HT1080 (cell line): ENCODE measurements at regions not wholly inside any gene's neighbourhood (a gene's known extent, or its start where the extent isn't known, plus 50 kb on each side); places are given as distances from the start of the nearest gene placed in this dataset.
"Not testable (repeated sequence)": the region's sequence is repeated elsewhere in the genome, so short reads cannot be mapped to it uniquely, and the experiment has no call there.

ENCODE experiments used
- DNase-seq: peaks from one replicate; pipeline ENCODE4 v3.0.0-alpha.2; 2015; ENCODE audit warnings: low read depth

DNA sequence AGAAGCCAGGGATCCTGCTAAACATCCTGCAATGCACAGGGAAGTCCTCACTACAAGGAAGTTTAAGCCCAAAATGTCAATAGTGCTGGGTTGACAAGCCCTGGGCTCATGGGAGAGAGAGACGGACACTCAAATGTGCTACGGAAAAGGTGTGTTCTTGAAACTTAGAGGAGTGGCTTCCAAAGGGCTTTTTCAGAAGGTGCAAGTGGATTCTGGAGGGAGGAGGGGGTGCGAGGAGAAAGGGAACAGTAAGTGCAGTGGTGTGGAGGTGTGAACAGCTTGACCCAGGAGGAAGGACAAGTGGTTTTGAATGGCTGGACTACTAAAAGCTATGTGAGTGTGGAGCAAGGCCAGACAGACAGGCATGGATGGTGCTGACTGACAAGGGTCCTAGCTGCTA, 50.4 kb upstream of the CECR2 start:
- DNase-seq = no peak

DNA sequence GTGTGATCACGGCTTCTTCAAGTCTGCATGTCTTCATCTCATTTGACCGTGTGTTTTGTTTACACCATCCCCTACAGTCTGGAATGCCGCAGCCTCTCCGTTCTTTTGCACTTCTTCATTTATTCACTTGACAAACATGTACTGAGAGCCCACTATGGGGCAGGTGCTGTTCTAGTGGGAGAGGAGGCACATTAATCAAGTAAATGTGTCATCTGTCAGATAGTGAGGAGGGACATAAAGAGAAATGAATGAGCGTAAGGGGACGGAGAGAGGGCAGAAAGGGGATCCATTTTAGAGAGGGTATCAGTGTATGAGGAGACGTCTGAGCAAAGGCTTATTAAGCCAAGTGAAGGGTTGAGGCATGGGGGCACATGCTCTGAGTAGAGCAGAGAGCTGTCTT, 54.0 kb upstream of the CECR2 start:
- DNase-seq = no peak

DNA sequence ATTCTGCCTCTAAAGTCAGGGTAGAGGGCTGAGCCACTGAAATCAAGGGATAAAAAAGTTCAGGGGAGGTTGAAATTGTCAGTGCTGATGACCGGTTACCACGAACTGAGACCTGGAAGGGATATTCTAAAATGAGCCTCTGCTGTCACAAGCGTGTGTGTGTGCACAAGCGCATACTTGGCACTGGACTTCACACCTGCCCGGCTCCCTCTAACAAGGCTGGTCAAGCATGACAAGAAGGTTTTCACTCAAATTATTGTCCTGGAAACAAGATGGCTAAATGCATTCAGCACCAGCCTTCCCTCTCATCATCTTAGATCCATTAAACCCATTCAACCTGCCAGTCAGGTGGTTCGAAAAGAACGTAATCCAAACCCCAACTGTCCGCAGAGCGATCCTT, 54.8 kb upstream of the CECR2 start:
- no peak for DNase-seq

DNA sequence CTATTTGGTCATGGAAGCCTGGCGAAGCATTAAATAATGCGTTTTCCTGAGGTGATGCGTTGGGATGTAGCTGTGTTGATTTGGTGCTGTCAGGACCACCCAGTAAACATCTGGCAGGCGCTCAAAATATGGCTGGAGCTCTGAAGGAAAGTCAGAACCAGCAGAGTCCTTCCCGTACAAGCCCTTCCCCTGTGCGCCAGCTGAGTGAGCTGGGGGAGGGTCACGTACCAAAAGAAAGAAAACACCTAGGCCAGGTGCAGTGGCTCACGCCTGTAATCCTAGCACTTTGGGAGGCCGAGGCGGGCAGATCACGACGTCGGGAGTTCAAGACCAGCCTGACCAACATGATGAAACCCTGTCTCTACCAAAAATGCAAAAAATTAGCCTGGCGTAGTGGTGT, 55.6 kb upstream of the CECR2 start:
- DNase-seq = no peak

DNA sequence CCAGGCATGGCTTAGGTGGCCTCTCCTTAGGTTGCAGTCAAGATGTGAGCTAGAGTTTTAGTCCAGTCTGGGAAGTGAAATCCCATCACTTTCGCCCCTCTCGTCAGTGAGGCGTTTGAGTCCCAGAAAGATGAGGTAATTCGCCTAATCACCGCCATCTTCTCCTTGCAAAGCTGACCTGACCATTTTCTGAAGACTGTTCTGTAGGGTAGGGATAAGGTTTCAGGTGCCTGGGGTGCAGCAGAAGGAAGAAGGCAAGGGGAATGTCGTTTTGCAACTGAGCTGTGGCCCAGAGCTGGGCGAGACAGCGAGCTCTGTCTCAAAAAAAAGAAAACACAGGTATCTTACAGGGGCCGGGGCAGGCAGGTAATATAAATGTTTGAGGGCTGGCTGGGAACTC, 61.7 kb upstream of the CECR2 start:
- no peak for DNase-seq

DNA sequence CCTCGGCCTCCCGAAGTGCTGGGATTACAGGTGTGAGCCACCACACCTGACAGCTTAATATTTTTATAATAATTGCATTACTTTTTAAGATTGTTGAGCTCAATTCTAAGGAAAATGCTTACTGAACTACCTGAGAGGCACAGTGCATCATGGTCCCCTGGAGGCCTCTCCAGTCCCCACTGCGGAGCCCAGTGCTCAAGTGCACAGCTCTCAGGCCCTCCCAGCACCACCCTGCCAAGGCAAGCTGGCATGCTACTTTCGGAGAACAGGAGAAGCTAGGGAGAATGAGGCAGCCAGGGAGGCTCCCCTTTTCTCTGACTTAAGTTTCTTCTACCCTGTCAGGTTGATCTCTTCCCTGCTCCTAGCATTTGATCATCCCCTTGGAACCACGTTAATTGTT, 64.2 kb upstream of the CECR2 start:
- no peak for DNase-seq

DNA sequence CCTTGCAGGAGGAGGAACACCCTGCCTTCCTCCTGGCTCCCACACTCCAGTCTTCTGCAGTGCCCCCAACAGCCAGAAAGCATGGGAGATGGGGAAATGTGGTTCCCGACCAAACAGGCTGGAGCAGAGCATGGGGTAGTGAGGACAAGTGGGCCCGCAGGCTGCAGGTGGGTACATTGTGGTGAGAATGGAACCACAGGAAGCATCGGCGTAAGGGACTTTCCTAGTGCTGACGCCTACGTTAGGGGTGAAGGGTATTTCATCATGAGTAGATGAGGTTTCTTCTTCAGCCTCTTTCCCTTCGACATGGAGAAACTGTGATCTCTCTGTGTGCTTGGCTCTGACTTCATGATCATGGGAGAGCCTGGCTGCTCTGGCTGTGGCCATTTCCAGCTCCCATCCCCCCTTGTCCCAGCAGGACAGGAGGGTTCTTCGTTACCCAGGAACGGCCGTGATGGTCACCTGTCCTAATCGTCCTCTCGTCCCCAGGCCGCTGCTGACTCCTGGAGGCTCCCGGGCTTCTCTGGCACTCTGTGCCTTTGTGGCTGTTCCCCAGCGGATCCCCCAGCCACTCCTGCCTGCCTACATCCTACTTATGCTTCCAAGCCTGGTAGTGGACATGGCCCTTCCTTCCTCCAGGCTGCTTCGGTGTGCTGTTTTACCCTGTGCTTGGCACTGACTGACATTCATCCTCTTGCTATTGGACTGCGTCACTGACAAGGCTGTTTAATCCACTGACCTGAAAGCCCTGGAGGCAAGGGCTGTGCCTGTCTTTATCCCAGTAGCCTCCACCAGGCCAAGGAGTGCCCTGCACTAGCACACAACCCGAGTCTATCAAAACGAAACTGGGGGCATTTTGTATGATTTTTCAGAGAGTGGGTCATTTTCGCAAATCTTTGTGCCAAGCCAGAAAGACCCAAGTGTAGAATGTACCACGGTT, 65.2 kb upstream of the CECR2 start:
- DNase-seq = peak; percentile 8

DNA sequence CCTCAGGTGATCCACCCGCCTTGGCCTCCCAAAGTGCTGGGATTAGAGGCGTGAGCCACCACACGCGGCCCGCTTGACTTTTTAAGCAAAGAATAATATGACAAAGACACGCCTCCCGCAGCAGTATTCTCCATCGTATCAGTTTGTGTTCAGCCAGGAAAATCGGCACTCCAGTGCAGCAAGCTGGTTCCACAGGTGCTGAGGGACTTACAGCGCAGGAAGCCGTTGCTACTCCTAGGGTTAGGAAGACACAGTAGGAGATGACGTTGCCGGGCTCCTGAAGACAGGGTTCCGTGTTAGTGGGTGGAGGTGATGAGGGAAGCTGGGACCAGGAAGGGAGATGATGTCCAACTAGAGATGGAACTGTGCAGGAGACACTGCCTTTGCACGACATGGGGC, 65.8 kb upstream of the CECR2 start:
- DNase-seq = no peak

DNA sequence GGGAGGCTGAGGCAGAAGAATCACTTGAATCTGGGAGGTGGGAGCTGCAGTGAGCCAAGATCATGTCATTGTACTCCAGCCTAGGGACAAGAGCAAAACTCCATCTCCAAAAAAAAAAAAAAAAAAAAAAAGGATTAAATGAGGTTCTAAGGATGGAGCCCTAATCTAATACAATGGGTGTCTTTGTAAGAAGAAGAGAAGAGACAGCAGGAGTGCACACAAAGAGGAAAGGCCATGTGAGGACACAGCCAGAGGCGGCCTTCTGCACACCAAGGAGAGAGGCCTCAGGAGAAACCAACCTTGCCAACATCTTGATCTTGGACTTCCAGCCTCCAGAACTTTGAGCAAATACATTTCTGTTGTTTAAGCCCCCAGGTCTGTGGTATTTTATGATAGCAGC, 66.6 kb upstream of the CECR2 start:
- DNase-seq = no peak

DNA sequence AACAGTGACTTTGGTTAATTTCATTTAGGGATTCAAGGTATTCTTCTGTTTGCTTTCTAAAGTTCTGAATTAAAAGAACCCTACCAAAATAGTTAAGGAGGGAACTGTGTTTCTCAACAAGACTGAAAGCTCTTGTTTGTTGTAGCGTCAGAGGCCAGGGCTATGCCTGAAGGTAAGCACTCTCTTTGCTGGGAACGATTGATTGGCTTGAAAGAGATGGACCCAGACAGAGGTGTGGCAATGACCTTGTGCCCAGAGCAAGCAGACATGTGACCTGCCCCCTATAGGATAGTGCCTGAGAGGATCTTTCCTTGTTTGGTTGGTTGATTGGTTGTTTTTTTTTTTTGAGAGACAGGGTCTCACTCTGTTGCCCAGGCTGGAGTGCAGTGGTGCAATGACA, 68.3 kb upstream of the CECR2 start:
- no peak for DNase-seq

DNA sequence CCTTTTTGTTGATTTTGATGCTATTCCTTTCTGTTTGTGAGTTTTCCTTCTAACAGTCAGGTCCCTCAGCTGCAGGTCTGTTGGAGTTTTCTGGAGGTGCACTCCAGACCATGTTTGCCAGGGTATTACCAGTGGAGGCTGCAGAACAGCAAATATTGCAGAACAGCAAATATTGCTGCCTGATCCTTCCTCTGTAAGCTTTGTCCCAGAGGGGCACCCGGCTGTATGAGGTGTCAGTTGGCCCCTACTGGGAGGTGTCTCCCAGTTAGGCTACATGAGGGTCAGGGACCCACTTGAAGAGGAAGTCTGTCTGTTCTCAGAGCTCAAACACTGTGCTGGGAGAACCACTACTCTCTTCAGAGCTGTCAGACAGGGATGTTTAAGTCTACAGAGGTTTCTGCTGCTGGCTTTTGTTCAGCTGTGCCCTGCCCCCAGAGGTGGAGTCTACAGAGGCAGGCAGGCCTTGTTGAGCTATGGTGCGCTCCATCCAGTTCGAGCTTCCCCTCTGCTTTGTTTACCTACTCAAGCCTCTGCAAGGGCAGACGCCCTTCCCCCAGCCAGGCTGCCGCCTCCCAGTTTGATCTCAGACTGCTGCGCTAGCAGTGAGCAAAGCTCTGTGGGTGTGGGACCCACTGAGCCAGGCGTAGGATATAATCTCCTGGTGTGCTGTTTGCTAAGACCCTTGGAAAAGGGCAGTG, 70.3 kb upstream of the CECR2 start:
- not testable (repeated sequence) for DNase-seq

DNA sequence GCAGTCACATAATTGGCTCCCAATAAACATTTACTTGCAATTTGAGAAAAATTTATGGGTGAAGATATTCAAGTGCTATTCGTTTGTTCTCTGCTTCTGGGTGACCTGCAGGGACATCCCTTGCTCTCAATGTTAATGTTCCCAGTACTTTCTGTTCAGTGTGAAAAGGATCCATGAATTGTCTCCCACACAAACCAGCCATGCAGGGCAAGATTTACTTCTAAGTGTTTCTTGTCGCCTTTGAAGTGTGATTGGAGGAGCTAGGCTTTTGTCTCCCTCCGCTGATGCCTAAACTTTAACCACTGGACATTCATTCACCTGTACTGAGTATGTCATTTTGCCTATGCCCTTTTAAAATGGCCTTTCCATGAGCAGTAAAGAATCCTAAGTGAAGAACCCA, 66.4 kb upstream of the ADA2 start:
- DNase-seq = no peak

DNA sequence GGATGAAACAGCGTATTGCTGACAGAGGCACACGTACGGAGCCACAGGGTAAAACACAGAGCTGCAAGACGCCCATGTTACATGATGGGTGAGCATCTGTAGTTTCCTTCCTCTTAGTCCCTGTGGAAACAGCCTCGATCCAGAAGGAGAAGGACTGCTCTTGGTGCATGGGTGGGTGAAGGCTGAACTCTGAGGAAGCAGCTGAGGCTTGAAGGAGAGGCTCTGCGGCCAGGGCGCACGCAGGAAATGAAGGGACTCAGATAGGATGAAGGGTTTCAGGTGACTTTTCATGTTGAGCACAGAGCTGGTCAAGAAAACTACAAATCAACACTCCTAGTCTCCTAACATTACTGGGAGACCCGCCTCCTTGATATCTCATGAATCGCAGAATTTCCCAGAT, 65.7 kb upstream of the ADA2 start:
- no peak for DNase-seq

DNA sequence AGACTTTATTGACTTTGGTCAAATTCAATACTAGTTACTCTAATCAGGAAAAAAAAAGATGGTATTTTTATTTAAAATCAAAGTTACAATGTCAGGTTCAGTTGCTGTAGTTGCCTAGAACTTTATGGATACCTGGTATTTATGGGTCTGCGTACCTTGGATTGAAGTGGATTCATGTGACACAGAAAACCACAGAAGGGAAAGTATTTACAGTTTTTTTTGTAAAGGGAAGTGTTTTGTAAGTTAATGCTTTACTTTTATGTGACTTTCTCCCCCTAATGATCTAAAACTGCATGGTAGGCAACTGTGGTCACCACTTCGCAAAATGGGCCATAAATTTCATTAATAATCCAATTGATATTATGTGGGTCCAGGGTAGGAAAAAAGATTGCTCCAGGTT, 65.2 kb upstream of the ADA2 start:
- no peak for DNase-seq

DNA sequence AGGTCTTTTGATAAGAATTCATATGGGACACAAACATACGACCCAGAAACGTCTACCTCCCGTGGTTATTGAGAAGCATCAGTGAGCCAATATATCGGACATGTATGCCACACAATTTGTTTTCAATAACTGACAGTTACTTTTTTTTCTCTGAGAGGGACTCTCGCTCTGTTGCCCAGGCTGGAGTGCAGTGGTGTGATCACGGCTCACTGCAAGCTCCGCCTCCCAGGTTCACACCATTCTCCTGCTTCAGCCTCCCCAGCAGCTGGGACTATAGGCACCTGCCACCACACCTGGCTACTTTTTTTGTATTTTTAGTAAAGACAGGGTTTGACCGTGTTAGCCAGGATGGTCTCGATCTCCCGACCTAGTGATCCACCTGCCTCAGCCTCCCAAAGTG, 64.6 kb upstream of the ADA2 start:
- not testable (repeated sequence) for DNase-seq

DNA sequence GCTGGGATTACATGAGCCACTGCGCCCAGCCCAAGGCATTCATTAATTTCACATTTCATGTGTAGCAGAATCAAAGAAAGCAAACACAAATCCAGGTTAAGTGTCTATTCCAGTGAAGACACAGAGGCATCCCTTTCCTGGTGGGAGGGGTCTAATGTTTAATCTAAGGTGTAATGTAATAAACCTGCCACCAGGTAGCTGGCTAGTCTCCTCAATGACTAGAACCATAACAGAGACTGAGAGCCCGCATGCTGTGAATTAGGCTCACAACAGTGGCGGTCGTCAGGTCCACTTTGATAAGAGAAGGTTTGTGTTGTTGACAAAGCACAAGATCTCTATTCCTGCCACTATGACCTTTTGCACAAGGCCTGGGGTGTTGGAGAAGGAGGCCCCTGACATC, 64.2 kb upstream of the ADA2 start:
- no peak for DNase-seq

DNA sequence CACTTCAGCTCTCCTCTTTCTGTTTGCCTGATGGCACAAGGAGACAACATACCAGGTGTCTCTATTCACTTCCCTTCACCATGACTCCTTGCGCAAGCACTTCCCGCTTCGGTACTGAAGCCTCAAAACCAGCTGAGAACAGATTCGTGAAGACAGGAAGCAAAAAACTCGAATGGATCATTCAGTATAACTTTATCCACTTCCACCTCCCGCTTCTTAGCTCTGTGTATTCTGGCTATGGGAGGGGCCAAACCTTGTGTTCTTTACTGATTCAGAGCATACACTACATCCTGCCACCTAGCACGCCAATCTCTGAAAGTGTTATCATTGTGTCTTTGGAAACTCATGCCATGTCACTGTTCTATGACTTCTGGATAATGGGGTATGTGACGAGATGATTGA, 62.2 kb upstream of the ADA2 start:
- no peak for DNase-seq

DNA sequence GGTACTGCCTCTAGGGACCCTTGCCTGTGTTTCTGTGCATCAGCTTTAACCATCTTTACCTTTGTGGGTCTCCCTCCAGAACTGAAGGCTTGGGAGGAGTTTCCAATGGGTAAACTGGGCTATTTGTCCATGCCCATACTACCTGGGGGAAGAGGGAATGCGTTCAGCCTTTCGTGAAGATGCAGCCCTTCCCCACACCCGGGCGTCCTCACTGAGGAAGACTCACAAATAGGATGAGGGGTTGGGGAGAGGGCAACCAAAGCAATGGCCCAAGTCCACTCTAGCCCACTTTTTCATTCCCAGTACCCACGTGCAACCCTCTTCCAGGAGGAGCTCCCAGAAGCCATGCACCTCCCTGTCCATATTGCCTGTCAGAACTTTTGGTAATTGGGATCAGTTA, 61.8 kb upstream of the ADA2 start:
- no peak for DNase-seq

DNA sequence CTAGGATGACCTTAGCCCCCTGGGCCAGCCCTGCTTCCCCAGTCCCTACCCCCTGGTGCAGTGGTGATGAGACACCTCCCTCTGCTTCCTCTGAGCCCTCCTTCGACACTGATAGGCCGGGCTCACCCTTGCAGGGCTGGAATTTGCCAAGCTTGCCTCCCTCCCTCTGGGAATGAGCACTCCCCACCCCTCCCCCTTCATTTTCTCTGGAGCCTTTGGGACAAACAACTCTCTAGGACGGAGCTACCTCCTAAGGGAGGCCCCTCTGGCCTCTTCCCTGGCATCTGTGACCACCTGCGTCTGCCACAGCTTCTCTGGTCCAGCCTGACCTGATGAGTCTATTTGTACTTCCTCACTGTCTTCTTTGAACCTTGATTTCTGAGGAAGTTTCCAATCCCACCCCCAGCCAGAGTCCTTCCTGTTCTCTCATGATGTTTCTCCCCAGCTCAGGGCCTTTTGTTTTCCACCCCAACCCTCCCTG, 53.3 kb upstream of the ADA2 start:
- DNase-seq = no peak

DNA sequence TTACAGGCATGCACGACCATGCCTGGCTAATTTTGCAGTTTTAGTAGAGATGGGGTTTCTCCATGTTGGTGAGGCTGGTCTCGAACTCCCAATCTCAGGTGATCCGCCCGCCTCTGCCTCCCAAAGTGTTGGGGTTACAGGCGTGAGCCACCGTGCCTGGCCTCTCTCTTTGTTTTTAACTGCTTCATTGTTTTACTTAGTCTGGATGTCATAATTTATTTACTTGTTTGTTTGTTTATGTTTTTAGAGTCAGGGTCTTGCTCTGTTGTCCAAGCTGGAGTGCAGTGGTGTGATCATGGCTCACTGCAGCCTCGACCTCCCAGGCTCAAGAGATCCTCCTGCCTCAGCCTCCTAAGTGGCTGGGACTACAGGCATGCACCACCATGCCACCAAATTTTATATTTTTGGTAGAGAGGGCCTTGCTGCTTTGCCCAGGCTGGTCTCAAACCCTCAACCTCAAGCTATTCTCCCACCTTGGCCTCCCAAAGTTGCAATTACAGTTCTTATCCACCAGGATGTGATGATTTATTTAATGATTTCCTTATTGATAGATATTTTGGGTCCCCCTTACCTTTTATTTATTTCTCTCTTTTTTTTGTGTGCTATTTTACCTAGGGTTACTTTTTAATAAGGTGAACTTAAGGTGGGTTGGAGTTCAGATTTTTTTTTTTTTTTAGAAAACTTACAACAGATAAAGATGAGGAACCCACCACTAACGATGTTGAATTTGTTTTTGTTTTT, 52.6 kb upstream of the ADA2 start:
- DNase-seq = no peak

DNA sequence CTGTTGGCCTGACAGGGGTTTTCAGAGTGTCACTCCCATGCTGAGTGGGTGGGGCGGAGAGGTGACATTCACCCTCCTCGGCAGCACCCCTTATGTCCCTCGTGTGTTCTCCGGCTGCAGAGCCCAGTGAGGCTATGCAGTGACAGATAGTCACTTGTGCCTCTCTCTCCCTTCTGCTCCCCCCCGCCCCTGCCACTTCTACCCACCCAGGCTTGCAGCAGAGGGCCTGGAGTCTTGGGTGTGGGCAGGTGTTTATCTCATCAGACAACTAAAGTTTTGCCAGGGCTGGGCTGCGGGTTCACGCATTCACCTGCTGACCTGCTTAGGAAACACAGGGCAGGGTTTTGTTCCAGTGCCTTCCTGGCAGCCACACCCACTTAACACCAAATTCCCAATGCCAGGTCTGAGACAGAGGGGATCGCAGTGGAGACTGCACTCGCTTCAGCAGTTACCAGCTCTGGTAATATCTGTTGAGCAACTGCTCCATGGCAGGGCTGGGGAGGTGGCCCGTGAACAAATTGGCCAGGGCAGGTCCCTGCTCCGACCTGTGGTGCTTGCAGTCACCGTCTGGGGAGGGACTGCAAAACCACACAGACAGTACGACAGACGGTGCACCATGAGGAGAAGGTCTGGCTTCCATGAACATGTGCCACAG, 50.5 kb upstream of the ADA2 start:
- DNase-seq = no peak

DNA sequence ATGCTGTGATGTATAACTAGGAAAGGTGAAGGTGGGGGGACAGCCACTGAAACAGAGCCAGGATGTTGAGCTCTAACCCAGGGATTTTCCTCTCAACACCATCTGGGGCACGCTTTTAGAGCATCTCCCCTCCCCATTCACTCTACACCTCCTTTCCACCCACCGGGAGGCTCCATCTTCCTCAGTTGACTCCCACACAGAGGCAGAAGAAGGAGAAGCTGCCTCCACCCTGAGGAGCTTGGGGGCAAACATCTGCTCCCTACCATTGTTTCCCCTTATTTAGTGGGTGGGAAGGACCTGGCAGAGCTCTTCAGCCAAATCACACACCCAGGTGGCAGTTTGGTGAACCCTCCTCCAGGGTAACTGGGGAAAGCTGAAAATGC, 50.0 kb upstream of the ADA2 start:
- no peak for DNase-seq
